Skeletal muscle tissue (tissue), 3 donors: ENCODE measurements at regions not wholly inside any gene's neighbourhood (a gene's known extent, or its start where the extent isn't known, plus 50 kb on each side); places are given as distances from the start of the nearest gene placed in this dataset.

Experiments used
- H3K27ac ChIP-seq: one replicate; pipeline ENCODE4 v1.7.0; 2013; ENCODE audit warnings: mild to moderate bottlenecking, low read depth, low read length, inconsistent platforms
- H3K27me3 ChIP-seq, 3 donors: one replicate each; pipeline ENCODE4 v1.7.0; 2013; ENCODE audit warnings: low read length in 3 of 3; ENCODE audit not compliant: control insufficient read depth in 3 of 3, insufficient read depth in 3 of 3
- H3K36me3 ChIP-seq, 3 donors: one replicate each; pipeline ENCODE4 v1.7.0; 2013; ENCODE audit warnings: low read length in 3 of 3; ENCODE audit not compliant: control insufficient read depth in 3 of 3, insufficient read depth in 3 of 3
- H3K4me1 ChIP-seq, 3 donors: one replicate each; pipeline ENCODE4 v1.7.0; 2013; ENCODE audit warnings: low read length in 3 of 3, mild to moderate bottlenecking in 3 of 3; ENCODE audit not compliant: control insufficient read depth in 3 of 3, insufficient read depth in 3 of 3
- H3K4me3 ChIP-seq, 3 donors: one replicate each; pipeline ENCODE4 v1.7.0; 2013; ENCODE audit warnings: low read length in 3 of 3
- H3K9ac ChIP-seq, 3 donors: one replicate each; pipeline ENCODE4 v1.7.0; 2013; ENCODE audit warnings: low read length in 3 of 3, mild to moderate bottlenecking in 3 of 3, moderate library complexity in 2 of 3, low read depth in 1 of 3
- H3K9me3 ChIP-seq, 3 donors: one replicate each; pipeline ENCODE4 v1.7.0; 2013; ENCODE audit warnings: low read length in 3 of 3; ENCODE audit not compliant: control insufficient read depth in 3 of 3
- donor health status: Osteomylitis.

DNA sequence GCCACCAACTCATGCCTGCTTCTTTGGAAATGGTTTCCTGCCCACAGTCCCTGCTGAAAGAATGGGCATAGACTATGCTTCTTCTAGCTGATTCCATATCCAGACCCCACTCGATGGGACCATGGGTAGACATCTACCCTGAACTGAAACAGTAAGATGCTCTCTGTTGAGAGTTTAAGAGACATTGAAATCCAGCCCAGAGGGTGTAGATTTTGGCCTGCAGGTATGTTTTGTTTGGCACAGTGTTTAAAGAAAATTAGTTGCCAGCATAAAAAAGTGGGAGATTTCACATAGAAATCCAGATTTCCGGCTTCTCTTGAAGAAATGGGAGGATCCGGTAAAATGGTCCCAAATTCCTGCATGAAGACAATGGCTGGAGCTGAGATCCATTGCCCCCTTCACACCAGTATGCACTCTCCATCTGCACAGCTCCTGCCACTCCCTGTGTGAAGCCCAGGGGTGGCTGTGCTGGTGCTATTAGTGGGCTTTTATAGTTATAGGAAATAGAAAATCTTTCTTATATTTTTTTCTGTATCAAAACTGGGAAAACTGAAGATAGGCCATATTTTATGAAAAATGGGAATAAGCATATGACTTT lies 218.1 kb downstream of the PTEN start:
- no peaks in the 10 kb centered on the region for H3K4me1 ChIP-seq
- no peak overlapping the region for H3K9ac ChIP-seq
- H3K36me3 ChIP-seq, result no peaks in the 10 kb centered on the region
- H3K9me3 ChIP-seq, result no peaks in the 10 kb centered on the region
- H3K27ac ChIP-seq, result no peak overlapping the region
- no peak overlapping the region for H3K4me3 ChIP-seq
- no peaks in the 10 kb centered on the region for H3K27me3 ChIP-seq

DNA sequence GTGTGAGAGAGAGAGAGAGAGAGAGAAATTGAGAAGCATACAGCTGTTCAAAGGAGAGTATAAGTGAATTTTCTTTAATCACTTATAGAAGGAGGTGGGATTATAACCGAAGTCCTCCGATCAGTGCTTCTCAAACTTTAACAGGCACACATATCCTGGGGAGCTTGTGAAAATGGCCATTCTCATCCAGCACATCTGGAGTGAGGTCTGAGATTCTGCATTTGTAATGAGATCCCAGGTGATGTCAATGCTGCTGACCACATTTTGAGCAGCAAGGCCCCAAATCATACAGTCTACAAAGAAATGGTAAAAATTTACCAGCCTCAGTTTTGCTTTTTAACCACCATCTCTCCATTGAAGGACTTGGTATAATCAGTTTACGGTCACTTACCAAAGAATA lies 219.0 kb downstream of the PTEN start:
- H3K9ac ChIP-seq, result no peak overlapping the region
- H3K27ac ChIP-seq, result no peak overlapping the region
- no peaks in the 10 kb centered on the region for H3K27me3 ChIP-seq
- H3K4me1 ChIP-seq, result no peaks in the 10 kb centered on the region
- H3K4me3 ChIP-seq, result no peak overlapping the region
- H3K9me3 ChIP-seq, result no peaks in the 10 kb centered on the region
- H3K36me3 ChIP-seq, result no peaks in the 10 kb centered on the region

DNA sequence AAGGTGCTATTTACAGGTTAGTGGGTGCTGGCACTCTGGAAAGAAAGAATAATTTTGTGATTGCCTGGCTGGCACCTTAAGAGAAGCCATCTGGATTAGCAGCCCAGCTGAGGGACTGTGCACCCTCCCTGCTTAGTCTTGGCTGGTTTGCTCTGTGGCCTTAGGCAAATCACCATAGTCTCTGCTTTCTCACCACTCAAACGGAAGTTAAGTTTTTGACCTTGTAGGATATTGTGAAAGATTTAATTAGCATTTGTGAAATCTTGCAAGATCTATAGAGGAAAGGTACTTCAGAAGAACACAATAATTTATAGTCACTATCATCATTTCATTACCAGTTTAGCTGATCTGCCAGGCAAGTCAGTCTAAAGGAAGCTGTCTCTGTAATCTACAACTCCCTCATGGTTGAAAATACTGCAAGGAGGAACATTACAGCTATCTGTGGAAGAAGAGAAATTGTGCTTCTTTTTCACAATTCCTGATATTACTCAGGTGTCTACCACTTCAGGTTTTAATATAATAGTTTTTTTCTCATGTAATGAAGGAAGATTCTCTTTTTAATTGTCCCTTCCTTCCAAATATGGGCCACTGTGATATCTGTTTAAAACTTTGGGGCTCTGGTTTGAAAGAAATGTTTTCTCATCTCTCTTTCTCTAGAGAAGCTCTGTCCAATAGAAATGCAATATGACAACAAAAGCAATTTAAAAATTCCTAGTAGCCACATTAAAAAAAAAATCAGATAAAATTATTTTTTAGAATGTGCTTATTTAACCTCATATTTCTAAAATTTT lies 219.6 kb downstream of the PTEN start:
- Histone ChIP-seq H3K4me1 (no peaks in the 10 kb centered on the region), H3K27me3 (no peaks in the 10 kb centered on the region), H3K27ac (no peak overlapping the region), H3K9me3 (no peaks in the 10 kb centered on the region), H3K4me3 (no peak overlapping the region), H3K9ac (no peak overlapping the region), H3K36me3 (no peaks in the 10 kb centered on the region)

DNA sequence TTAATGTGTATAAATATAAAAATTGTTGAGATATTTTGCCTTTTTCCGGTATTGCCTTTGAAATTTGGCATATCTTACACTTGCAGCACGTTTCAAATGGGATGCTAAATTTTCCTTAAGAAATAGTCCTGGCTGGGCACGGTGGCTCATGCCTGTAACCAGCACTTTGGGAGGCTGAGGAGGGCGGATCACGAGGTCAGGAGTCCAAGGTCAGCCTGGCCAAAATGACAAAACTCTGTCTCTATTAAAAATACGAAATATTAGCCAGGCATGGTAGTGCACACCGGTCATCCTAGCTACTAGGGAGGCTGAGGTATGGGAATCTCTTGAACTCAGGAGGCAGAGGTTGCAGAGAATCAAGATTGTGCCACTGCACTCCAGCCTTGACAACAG lies 220.2 kb downstream of the PTEN start:
- no peaks in the 10 kb centered on the region for H3K4me1 ChIP-seq
- H3K27me3 ChIP-seq, result no peaks in the 10 kb centered on the region
- no peak overlapping the region for H3K27ac ChIP-seq
- no peak overlapping the region for H3K9ac ChIP-seq
- no peak overlapping the region for H3K4me3 ChIP-seq
- H3K9me3 ChIP-seq, result no peaks in the 10 kb centered on the region
- no peaks in the 10 kb centered on the region for H3K36me3 ChIP-seq

DNA sequence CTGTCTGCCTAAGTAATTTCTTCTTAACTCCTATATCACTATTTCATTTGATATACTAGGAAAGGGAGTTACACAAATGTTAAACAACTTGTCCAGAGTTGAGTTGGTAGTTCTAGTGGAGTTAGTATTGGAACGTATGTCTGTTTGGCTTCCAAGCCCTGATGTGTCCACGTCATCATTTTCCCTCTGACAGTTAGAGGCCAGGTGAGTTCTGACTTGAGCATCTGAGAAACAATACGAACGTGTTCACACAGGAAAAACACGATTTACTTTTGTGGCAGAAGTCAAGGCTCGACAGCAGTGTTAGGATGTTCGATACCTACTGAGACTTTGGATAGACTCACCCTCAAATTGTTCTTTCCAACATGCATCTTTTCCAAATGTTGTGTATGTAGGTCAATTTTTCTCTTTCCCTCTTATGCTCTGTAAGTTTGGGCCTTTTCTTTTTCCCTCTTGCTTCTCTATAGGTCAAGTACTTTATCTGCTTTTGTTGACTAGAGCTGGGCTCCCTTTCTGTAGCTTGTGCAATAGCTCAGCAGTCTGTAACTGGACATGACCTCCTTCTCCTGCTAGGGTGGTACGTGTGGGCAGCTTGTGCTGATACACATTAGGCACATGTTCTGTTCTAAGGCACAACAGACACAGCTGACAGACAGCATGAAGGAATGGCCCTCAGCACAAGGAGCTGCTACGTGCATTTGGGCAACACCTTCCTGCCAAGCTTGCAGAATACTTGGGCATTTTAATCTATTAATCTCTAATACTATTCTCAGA lies 222.9 kb downstream of the PTEN start:
- H3K36me3 ChIP-seq, result no peaks in the 10 kb centered on the region
- H3K4me3 ChIP-seq, result no peak overlapping the region
- no peaks in the 10 kb centered on the region for H3K27me3 ChIP-seq
- no peaks in the 10 kb centered on the region for H3K9me3 ChIP-seq
- no peak overlapping the region for H3K27ac ChIP-seq
- H3K9ac ChIP-seq, result no peak overlapping the region
- H3K4me1 ChIP-seq, result no peaks in the 10 kb centered on the region

DNA sequence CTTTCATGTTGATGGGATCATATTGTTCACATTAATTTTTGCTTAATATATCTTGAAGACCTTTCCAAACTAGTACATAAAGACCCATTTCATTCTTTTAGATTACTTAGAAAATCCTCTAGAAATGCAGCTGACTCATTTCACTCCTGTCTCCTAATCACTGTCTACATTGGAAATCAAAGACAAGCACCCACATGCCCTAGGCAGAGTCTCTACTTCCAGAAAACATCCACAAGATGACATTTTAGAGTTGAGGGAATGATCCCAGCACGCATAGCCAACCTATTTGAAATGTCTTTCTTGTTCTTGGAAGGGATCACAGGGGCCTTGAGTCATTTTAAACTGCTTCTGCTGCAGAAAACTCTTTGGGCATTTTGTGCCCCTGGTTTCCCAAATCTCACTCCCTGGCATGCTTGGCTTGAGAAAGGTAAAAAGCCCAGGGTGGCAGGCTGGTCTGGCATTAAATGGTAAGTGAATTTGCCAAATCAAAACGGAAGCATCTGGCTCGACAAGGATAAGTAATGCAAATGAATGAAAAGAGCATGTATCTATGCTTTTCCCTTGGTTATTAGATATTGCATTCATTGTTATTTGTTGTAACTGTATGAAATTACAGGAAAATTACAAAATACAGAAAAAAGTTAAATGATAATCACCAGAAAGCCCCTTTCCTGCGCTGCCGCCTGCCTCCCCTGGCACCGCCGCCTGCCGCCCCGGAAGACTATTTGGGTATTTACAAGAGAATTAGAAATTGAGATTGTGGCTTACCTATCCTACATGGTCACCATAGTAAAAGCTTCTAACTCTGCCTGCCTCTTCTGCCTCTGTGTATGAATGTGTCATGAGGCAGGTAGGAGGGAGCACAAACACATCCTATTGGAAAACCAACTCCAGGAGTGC lies 225.3 kb downstream of the PTEN start:
- no peak overlapping the region for H3K9ac ChIP-seq
- no peaks in the 10 kb centered on the region for H3K27me3 ChIP-seq
- H3K4me1 ChIP-seq, result no peaks in the 10 kb centered on the region
- H3K27ac ChIP-seq, result no peak overlapping the region
- no peaks in the 10 kb centered on the region for H3K36me3 ChIP-seq
- no peak overlapping the region for H3K4me3 ChIP-seq
- no peaks in the 10 kb centered on the region for H3K9me3 ChIP-seq

DNA sequence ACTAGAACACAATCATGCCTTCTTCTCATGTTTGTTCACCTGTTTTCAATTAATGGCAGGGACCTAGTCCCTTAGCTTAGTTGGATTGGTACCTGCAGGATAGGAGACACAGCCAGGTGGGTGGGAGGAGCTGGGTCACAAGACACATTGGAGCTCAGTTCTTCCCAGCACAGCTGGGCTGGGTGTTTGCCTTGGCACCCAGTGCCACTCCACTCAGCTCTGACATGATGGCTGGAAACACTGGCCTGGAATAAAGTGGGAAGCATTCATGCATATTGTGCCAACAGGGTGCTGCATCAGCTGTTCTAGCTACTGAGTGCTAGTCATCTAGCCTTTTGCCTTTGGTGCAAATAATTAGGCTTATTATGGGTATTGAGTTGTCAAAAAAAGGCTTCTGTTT lies 226.1 kb downstream of the PTEN start:
- Histone ChIP-seq H3K36me3 (no peaks in the 10 kb centered on the region), H3K9me3 (no peaks in the 10 kb centered on the region), H3K4me3 (no peak overlapping the region), H3K27me3 (no peaks in the 10 kb centered on the region), H3K27ac (no peak overlapping the region), H3K4me1 (no peaks in the 10 kb centered on the region), H3K9ac (no peak overlapping the region)

DNA sequence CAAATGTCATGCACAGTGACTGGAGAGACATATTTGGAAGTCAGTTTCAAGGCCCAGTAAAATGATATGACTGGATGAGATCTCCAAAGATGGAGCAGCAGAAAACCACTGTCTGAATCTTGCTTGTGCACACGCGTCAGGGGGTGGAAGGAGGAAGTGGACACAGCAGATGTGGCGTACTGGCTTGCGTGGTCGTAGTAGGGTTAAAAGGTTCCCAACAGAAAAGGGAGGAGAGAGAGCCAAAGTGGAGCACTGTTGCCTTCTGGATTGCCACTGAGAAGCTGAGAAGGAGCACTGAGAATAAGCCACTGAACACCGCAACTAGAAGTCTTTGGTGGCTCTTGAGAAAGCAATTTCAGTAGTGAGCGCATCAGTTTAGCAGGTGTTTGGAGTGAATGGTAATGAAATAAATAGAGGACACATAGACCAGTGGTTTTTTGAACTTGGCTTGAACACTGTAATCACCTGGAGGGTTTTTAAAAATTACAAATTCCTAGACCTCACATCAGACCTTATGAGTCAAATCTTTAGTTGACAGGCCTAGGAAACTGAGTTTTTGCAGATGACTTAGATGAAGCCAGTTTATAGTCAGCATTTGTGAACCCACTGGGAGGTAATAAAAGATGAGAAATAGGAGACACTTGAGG lies 227.3 kb downstream of the PTEN start:
- Histone ChIP-seq H3K4me3 (no peak overlapping the region), H3K27me3 (no peaks in the 10 kb centered on the region), H3K36me3 (no peaks in the 10 kb centered on the region), H3K27ac (no peak overlapping the region), H3K9me3 (no peaks in the 10 kb centered on the region), H3K9ac (no peak overlapping the region), H3K4me1 (no peaks in the 10 kb centered on the region)

DNA sequence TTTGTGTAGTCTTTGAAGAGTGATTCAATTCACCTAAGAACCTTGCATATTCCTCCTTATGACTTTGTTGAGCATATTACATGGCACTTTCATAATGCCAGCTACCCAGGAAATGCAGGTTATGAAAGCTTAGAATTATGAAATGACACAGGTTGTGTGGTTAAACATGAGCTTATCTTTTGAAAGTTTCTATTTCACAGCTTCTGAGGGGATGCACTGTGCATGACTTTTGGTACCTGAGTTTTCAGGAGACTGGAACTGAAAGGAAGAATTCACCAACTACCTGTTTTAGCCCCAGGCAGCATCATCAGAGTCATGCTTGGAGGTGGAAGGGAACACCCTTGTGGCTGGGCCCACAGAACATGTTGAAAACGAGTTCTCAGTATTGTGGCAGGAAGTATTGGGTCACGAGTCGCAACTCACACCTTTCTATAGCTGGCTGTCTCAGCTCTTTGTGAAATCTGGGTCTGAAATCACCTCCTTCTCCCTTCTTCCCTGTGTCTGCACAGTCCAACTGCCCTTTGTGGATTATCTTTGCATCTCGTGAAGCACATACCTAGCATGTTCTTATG lies 228.2 kb downstream of the PTEN start:
- Histone ChIP-seq H3K4me3 (no peak overlapping the region), H3K27ac (no peak overlapping the region), H3K36me3 (no peaks in the 10 kb centered on the region), H3K9ac (no peak overlapping the region), H3K4me1 (no peaks in the 10 kb centered on the region), H3K9me3 (no peaks in the 10 kb centered on the region), H3K27me3 (no peaks in the 10 kb centered on the region)
